ENCODE measurements at regions not wholly inside any gene's neighbourhood (a gene's known extent, or its start where the extent isn't known, plus 50 kb on each side); places are given as distances from the start of the nearest gene placed in this dataset.

GRCh38 chr2:82139979-82140611, 1835.5 kb upstream of the LRRTM1 start:
- Histone ChIP-seq H3K4me3 (no peak overlapping the region), H3K27me3 (no peaks in the 10 kb centered on the region), H3K27ac (no peak overlapping the region), H3K36me3 (no peaks in the 10 kb centered on the region), H4K20me1 (no peaks in the 10 kb centered on the region), H3K4me2 (no peak overlapping the region), H3K9me3 (replicated peaks in 1 of 11) (no peaks in the 10 kb centered on the region; a peak in 1 of 22 replicates), H3K4me1 (no peaks in the 10 kb centered on the region), H3K9ac (no peak overlapping the region)
- TF ChIP-seq Cebpa-rat (IDR thresholded peaks at IDR 0.05), result no peak

- TF ChIP-seq Cebpa-rat (IDR thresholded peaks at IDR 0.05), result no peak
- Histone ChIP-seq H3K4me3 (no peak overlapping the region), H3K36me3 (no peaks in the 10 kb centered on the region), H3K9ac (no peak overlapping the region), H3K27me3 (no peaks in the 10 kb centered on the region), H3K27ac (no peak overlapping the region), H3K4me1 (no peaks in the 10 kb centered on the region), H3K4me2 (no peak overlapping the region), H3K9me3 (replicated peaks in 1 of 11) (no peaks in the 10 kb centered on the region; a peak in 1 of 22 replicates), H4K20me1 (no peaks in the 10 kb centered on the region)
These were observed 1832.9 kb upstream of the LRRTM1 start for GRCh38 chr2:82137441-82137840.

- Histone ChIP-seq H3K4me1 (no peaks in the 10 kb centered on the region), H3K9me3 (replicated peaks in 1 of 11) (peaks cover 16 to 25% (median 20%) of the 10 kb centered on the region in 11 experiments; a peak in 20 of 22 replicates), H3K27me3 (no peaks in the 10 kb centered on the region), H3K9ac (no peak overlapping the region), H3K27ac (no peak overlapping the region), H3K36me3 (no peaks in the 10 kb centered on the region), H4K20me1 (no peaks in the 10 kb centered on the region), H3K4me2 (no peak overlapping the region), H3K4me3 (no peak overlapping the region)
- no peak for TF ChIP-seq Cebpa-rat (IDR thresholded peaks at IDR 0.05)
These were observed 1823.5 kb upstream of the LRRTM1 start for GRCh38 chr2:82128051-82128450.

- Histone ChIP-seq H3K36me3 (no peaks in the 10 kb centered on the region), H3K4me2 (no peak overlapping the region), H4K20me1 (no peaks in the 10 kb centered on the region), H3K9me3 (replicated peaks in 1 of 11) (peaks cover 0 to 5% (median 2%) of the 10 kb centered on the region in 11 experiments; a peak in 4 of 22 replicates), H3K27me3 (no peaks in the 10 kb centered on the region), H3K4me3 (no peak overlapping the region), H3K9ac (no peak overlapping the region), H3K4me1 (peaks cover 8 to 12% (median 11%) of the 10 kb centered on the region in 10 experiments; a peak in 19 of 20 replicates), H3K27ac (no peak overlapping the region)
- TF ChIP-seq Cebpa-rat (IDR thresholded peaks at IDR 0.05), result no peak
These were observed 1820.1 kb upstream of the LRRTM1 start for GRCh38 chr2:82124629-82125028.

- no peaks in the 10 kb centered on the region for H3K27me3 ChIP-seq
- peaks cover 8 to 12% (median 11%) of the 10 kb centered on the region in 10 experiments; a peak in 19 of 20 replicates for H3K4me1 ChIP-seq
- H3K4me3 ChIP-seq, result no peak overlapping the region
- no peaks in the 10 kb centered on the region for H3K9me3 ChIP-seq (replicated peaks in 1 of 11)
- H3K36me3 ChIP-seq, result no peaks in the 10 kb centered on the region
- peak overlapping the region in 3 of 11 experiments; percentile 3 to 9 (median 4); a peak in 2 of 22 replicates for H3K27ac ChIP-seq
- H3K9ac ChIP-seq, result no peak overlapping the region
- no peaks in the 10 kb centered on the region for H4K20me1 ChIP-seq
- peak overlapping the region; percentile 14 to 59 (median 33); a peak in 17 of 22 replicates for H3K4me2 ChIP-seq
- no peak for TF ChIP-seq Cebpa-rat (IDR thresholded peaks at IDR 0.05)
These were observed 1816.1 kb upstream of the LRRTM1 start for GRCh38 chr2:82120654-82121053.

- no peaks in the 10 kb centered on the region for H4K20me1 ChIP-seq
- no peaks in the 10 kb centered on the region for H3K9me3 ChIP-seq (replicated peaks in 1 of 11)
- H3K36me3 ChIP-seq, result no peaks in the 10 kb centered on the region
- no peak overlapping the region for H3K4me3 ChIP-seq
- peak overlapping the region; percentile 14 to 59 (median 33); a peak in 18 of 22 replicates for H3K4me2 ChIP-seq
- TF ChIP-seq Cebpa-rat (IDR thresholded peaks at IDR 0.05), result no peak
- H3K27me3 ChIP-seq, result no peaks in the 10 kb centered on the region
- H3K4me1 ChIP-seq, result peaks cover 8 to 12% (median 11%) of the 10 kb centered on the region in 10 experiments; a peak in 19 of 20 replicates
- peak overlapping the region in 5 of 11 experiments; percentile 4 to 46 (median 12); a peak in 4 of 22 replicates for H3K27ac ChIP-seq
- no peak overlapping the region for H3K9ac ChIP-seq
These were observed 1815.6 kb upstream of the LRRTM1 start for GRCh38 chr2:82120115-82120514.

- no peaks in the 10 kb centered on the region for H3K36me3 ChIP-seq
- no peak overlapping the region for H3K4me2 ChIP-seq
- H3K9me3 ChIP-seq (replicated peaks in 1 of 11), result no peaks in the 10 kb centered on the region; a peak in 1 of 22 replicates
- no peak overlapping the region for H3K27ac ChIP-seq
- no peak overlapping the region for H3K9ac ChIP-seq
- H4K20me1 ChIP-seq, result no peaks in the 10 kb centered on the region
- no peak overlapping the region for H3K4me3 ChIP-seq
- H3K4me1 ChIP-seq, result no peaks in the 10 kb centered on the region
- H3K27me3 ChIP-seq, result no peaks in the 10 kb centered on the region
- no peak for TF ChIP-seq Cebpa-rat (IDR thresholded peaks at IDR 0.05)
These were observed 1804.9 kb upstream of the LRRTM1 start for GRCh38 chr2:82109418-82109817.

GRCh38 chr2:82098617-82099016, 1794.1 kb upstream of the LRRTM1 start:
- H3K27ac ChIP-seq, result no peak overlapping the region
- H4K20me1 ChIP-seq, result no peaks in the 10 kb centered on the region
- no peak for TF ChIP-seq Cebpa-rat (IDR thresholded peaks at IDR 0.05)
- H3K27me3 ChIP-seq, result no peaks in the 10 kb centered on the region
- H3K4me1 ChIP-seq, result no peaks in the 10 kb centered on the region
- no peaks in the 10 kb centered on the region for H3K9me3 ChIP-seq (replicated peaks in 1 of 11)
- no peak overlapping the region for H3K4me3 ChIP-seq
- H3K4me2 ChIP-seq, result no peak overlapping the region
- H3K9ac ChIP-seq, result no peak overlapping the region
- H3K36me3 ChIP-seq, result no peaks in the 10 kb centered on the region

- peaks cover 12 to 19% (median 17%) of the 10 kb centered on the region in 11 experiments for H3K9me3 ChIP-seq (replicated peaks in 1 of 11)
- no peak for TF ChIP-seq Cebpa-rat (IDR thresholded peaks at IDR 0.05)
These were observed 1785.0 kb upstream of the LRRTM1 start for GRCh38 chr2:82089518-82089917.

More at GRCh38 chr2:82089518-82089917, 1785.0 kb upstream of the LRRTM1 start:
- no peak overlapping the region for H3K27ac ChIP-seq
- H3K4me2 ChIP-seq, result no peak overlapping the region
- H4K20me1 ChIP-seq, result no peaks in the 10 kb centered on the region
- H3K9ac ChIP-seq, result no peak overlapping the region
- H3K27me3 ChIP-seq, result no peaks in the 10 kb centered on the region
- no peaks in the 10 kb centered on the region for H3K36me3 ChIP-seq
- H3K4me3 ChIP-seq, result no peak overlapping the region
- no peaks in the 10 kb centered on the region for H3K4me1 ChIP-seq
